NT2/D1 (cell line): ENCODE measurements at regions not wholly inside any gene's neighbourhood (a gene's known extent, or its start where the extent isn't known, plus 50 kb on each side); places are given as distances from the start of the nearest gene placed in this dataset.

Experiments used
- DNase-seq: peaks from one replicate; pipeline ENCODE4 v3.0.0-alpha.2; 2011; ENCODE audit warnings: low read depth, low spot score
- H3K27me3 ChIP-seq: 2 replicates; pipeline ENCODE4 v1.6.0; 2011; ENCODE audit warnings: mild to moderate bottlenecking; ENCODE audit not compliant: insufficient read length, insufficient read depth
- H3K36me3 ChIP-seq: 2 replicates; pipeline ENCODE4 v1.6.1; 2011; ENCODE audit warnings: mild to moderate bottlenecking, low read length, mixed read lengths; ENCODE audit not compliant: insufficient read depth, insufficient read length
- H3K4me1 ChIP-seq: 2 replicates; pipeline ENCODE4 v1.5.1; 2011; ENCODE audit not compliant: insufficient read depth, insufficient read length
- H3K4me3 ChIP-seq: 2 replicates; pipeline ENCODE4 v1.5.1; 2011; ENCODE audit warnings: low read depth; ENCODE audit not compliant: insufficient read length
- H3K9ac ChIP-seq: 2 replicates; pipeline ENCODE4 v1.6.0; 2011; ENCODE audit warnings: low read depth; ENCODE audit not compliant: insufficient read length
- H3K9me3 ChIP-seq: 2 replicates; pipeline ENCODE4 v1.5.1; 2011; ENCODE audit warnings: mild to moderate bottlenecking, low read length; ENCODE audit not compliant: insufficient read depth
- SUZ12 ChIP-seq: IDR thresholded peaks from 2 replicates; pipeline ENCODE4 v1.6.1; 2011; ENCODE audit not compliant: insufficient read length, insufficient read depth; ENCODE audit errors: extremely low read depth
- YY1 ChIP-seq: IDR thresholded peaks from 2 replicates; pipeline ENCODE4 v1.6.1; 2011; ENCODE audit not compliant: insufficient read length, insufficient read depth
- ZNF274 ChIP-seq: IDR thresholded peaks from 2 replicates; pipeline ENCODE4 v1.6.1; 2011; ENCODE audit warnings: mild to moderate bottlenecking, low read depth, low read length

- TF ChIP-seq ZNF274: no peak
- no peak for TF ChIP-seq SUZ12
- no peak for TF ChIP-seq YY1
- Histone ChIP-seq H3K4me1 (no peaks in the 10 kb centered on the region), H3K27me3 (no peaks in the 10 kb centered on the region), H3K36me3 (no peaks in the 10 kb centered on the region), H3K9ac (no peak overlapping the region), H3K4me3 (no peak overlapping the region), H3K9me3 (peaks cover 13% of the 10 kb centered on the region)
- no peak for DNase-seq
These were observed 51.3 kb upstream of the PTPN3 start for GRCh38 chr9:109549386-109549785.

DNA sequence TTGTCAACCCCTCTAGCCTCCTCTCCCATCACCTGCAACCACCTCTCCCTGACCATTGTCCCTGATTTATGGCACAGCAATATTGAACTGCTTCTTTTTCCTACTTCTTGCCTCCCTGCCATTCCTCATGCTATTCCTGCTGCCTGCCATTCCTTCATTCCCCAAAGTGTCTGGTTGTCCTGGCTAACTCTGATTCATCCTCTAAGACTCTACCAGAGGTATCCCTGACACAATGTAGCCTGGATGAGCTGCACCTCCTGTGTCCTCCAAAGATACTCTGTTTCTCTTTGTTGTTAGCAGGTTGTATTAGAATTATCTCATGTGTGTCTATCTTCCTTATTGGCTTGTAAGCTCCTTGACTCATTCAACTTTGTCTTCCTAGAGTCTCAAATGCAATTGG, 53.5 kb upstream of the PTPN3 start:
- DNase-seq: no peak
- no peaks in the 10 kb centered on the region for H3K9me3 ChIP-seq
- H3K4me1 ChIP-seq: peaks cover 9% of the 10 kb centered on the region
- H3K9ac ChIP-seq: no peak overlapping the region
- TF ChIP-seq ZNF274 (no peak), SUZ12 (no peak), YY1 (no peak)
- H3K27me3 ChIP-seq: no peaks in the 10 kb centered on the region
- H3K4me3 ChIP-seq: no peak overlapping the region
- no peaks in the 10 kb centered on the region for H3K36me3 ChIP-seq

DNA sequence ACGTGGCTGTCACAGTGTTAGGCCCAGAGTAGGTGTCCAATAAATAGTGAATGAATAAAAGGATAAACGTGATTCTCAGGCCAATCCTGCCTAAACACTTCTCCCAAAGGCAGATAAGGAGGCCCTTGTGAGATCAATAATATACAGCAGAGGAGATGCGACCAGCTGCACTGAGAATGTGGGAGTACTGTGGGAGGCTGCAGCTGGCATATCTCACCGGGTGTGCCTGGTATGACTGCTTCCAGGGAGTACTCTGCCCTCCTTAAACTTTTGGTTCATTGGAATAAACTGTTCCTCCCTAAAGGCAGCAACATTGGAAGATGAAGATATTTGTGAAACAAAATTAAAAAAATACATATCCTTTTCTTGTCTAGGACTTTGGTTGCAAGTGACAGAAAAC, 57.1 kb upstream of the PTPN3 start:
- Histone ChIP-seq H3K36me3 (no peaks in the 10 kb centered on the region), H3K4me3 (no peak overlapping the region), H3K9me3 (no peaks in the 10 kb centered on the region), H3K4me1 (peaks cover 15% of the 10 kb centered on the region), H3K27me3 (no peaks in the 10 kb centered on the region), H3K9ac (no peak overlapping the region)
- DNase-seq: no peak
- TF ChIP-seq YY1 (no peak), ZNF274 (no peak), SUZ12 (no peak)

DNA sequence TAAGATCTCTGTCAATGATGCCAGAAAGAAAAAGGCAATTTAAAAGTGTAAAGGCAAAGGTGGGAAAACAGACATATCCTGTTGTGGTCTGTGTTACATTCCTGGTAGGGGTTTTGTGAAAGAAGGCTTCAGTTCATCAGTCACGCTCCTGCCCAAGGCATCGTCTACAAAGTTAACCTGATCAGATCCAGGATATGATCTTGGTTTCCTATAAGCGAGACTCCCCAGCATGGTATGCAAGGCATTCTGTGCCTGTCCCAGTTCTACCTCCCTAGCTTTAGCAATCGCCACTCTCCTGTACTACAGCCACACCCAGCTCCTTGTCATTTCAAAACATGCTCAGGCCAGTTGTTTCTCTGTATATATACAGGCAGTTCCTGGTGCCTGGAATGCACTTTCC, 58.0 kb upstream of the PTPN3 start:
- TF ChIP-seq SUZ12 (no peak), ZNF274 (no peak), YY1 (no peak)
- Histone ChIP-seq H3K9ac (no peak overlapping the region), H3K4me1 (peaks cover 15% of the 10 kb centered on the region), H3K36me3 (no peaks in the 10 kb centered on the region), H3K9me3 (no peaks in the 10 kb centered on the region), H3K4me3 (no peak overlapping the region), H3K27me3 (no peaks in the 10 kb centered on the region)
- peak; percentile 65 for DNase-seq

GRCh38 chr9:109556786-109557185, 58.7 kb upstream of the PTPN3 start:
- H3K4me1 ChIP-seq: peaks cover 15% of the 10 kb centered on the region
- no peak overlapping the region for H3K9ac ChIP-seq
- TF ChIP-seq YY1 (no peak), ZNF274 (no peak), SUZ12 (no peak)
- no peaks in the 10 kb centered on the region for H3K36me3 ChIP-seq
- no peaks in the 10 kb centered on the region for H3K27me3 ChIP-seq
- DNase-seq: no peak
- no peak overlapping the region for H3K4me3 ChIP-seq
- no peaks in the 10 kb centered on the region for H3K9me3 ChIP-seq

DNA sequence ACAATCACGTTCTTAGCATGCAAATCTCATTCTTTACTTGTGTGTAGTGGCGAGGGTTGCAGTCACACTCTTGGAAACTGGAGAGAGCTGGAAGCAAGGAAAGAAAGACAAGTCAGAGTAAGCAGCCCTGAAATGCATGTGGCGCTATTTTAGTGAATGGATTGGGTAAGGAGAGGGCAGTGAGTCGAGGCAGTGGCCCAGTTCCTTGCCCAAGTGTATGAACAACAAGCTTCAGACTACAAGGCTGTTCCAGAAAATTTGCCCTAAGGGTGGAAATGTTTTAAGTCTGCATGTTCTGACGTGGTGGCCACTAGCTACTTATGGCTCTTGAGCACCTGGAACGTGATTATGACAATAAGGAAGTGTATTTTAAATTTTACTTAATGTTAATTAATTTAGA, 59.4 kb upstream of the PTPN3 start:
- H3K4me1 ChIP-seq: peaks cover 15% of the 10 kb centered on the region
- no peak for TF ChIP-seq YY1
- no peak for TF ChIP-seq SUZ12
- TF ChIP-seq ZNF274: no peak
- no peaks in the 10 kb centered on the region for H3K9me3 ChIP-seq
- H3K9ac ChIP-seq: no peak overlapping the region
- no peak overlapping the region for H3K4me3 ChIP-seq
- H3K27me3 ChIP-seq: no peaks in the 10 kb centered on the region
- no peaks in the 10 kb centered on the region for H3K36me3 ChIP-seq
- DNase-seq: no peak

- H3K9me3 ChIP-seq: no peaks in the 10 kb centered on the region
- TF ChIP-seq YY1 (no peak), ZNF274 (no peak), SUZ12 (no peak)
- DNase-seq: no peak
- peaks cover 15% of the 10 kb centered on the region for H3K4me1 ChIP-seq
- H3K4me3 ChIP-seq: no peak overlapping the region
- no peaks in the 10 kb centered on the region for H3K27me3 ChIP-seq
- H3K9ac ChIP-seq: no peak overlapping the region
- H3K36me3 ChIP-seq: no peaks in the 10 kb centered on the region
These were observed 60.6 kb upstream of the PTPN3 start for GRCh38 chr9:109558718-109559151.
